Adrenal gland (tissue), 5 donors: ENCODE measurements at regions not wholly inside any gene's neighbourhood (a gene's known extent, or its start where the extent isn't known, plus 50 kb on each side); places are given as distances from the start of the nearest gene placed in this dataset.

Experiments
- CTCF ChIP-seq, 6 experiments: fragments of 450-650 bp in 4 of 6; fragments of 200-600 bp in 2 of 6; sonication (generic) in 1 of 6; IDR thresholded peaks; 1 replicate in 5 of 6; 2 replicates in 1 of 6; pipeline versions ENCODE4 v1.5.1 to v1.8.0; 2016 to 2021; ENCODE audit warnings: antibody characterized with exemption in 6 of 6, mild to moderate bottlenecking in 2 of 6, moderate library complexity in 1 of 6
- POLR2A ChIP-seq, 2 donors: fragments of 450-650 bp; IDR thresholded peaks; one replicate each; pipeline ENCODE4 v1.6.1; 2017; ENCODE audit warnings: antibody characterized with exemption in 2 of 2, mild to moderate bottlenecking in 2 of 2, moderate library complexity in 1 of 2
- donor health status: DM: no; HTN: no; CAD: no.

GRCh38 chr13:97890573-97890972 lies 62.9 kb upstream of the IPO5 start:
- TF ChIP-seq CTCF (IDR thresholded peaks at IDR 0.05) (no peak), POLR2A (IDR thresholded peaks at IDR 0.05) (no peak)
